Bone marrow (tissue), 2 donors: ENCODE measurements at regions not wholly inside any gene's neighbourhood (a gene's known extent, or its start where the extent isn't known, plus 50 kb on each side); places are given as distances from the start of the nearest gene placed in this dataset.

ENCODE experiments used
- DNase-seq, 2 donors: peaks; one replicate each; lab custom pipeline; 2025; lab: John Stamatoyannopoulos, UW

DNA sequence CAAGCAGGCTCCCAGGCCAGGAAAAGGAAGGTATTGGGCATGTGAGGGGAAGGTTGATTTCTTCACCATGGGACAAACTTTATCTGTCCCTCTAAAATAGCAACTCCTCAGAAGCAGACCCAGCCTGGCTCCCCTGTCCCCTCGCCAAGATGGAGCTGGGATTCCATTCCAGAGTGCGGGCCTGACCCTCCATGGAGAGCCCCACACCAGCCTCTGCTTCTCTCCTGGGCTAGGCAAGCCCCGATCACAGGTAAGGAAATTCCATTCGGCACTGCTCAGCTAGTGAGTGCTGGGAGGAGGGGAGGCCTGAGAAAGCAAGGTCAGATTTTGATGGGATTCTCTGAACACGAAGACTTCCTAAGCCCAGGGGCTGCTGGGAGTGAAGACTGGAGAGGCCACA lies 98.4 kb downstream of the EFNB1 start:
- DNase-seq = no peak

DNA sequence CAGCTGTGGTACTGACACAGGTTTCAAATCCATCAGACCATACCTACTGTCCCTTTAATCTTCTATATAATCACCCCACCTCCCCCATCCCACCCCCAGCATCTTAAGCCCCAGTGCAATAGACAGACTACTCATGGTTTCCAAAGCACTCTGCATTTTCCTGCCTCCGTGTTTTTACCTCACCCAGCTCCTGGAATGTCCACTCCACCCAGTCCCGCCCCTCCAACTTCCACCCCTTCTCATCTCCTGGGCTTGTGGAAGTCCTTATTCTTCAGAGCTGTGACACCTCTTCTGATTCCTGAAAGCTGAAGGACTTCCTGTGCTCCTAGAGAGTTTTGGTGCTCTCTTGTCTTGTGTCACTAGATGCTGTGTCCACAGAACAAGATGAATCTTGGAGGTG lies 94.3 kb downstream of the EFNB1 start:
- no peak for DNase-seq

- peak in 1 of 2 donors; percentile 79 for DNase-seq
These were observed 93.2 kb downstream of the EFNB1 start for GRCh38 chrX:68922013-68922412.

DNA sequence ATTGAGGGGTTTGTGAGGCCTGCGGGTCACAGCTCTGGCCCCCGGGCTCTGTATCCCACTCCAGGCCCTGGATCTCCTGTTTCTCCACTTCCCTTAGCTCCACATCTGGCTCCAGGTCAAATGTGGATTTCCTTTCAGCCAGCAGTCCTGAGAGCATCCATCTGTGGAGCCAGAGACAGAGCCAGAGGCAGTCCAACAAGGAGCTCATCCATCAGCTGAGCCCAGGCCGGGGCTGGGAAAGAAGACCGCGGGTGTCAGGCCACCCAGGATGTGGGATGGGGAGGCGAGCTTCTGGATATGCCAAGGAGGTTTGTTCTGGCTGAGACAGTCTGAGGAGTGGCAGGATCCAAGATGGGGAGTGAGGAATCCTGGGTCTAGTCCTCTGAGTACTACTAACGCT lies 91.7 kb downstream of the EFNB1 start:
- DNase-seq = no peak

DNA sequence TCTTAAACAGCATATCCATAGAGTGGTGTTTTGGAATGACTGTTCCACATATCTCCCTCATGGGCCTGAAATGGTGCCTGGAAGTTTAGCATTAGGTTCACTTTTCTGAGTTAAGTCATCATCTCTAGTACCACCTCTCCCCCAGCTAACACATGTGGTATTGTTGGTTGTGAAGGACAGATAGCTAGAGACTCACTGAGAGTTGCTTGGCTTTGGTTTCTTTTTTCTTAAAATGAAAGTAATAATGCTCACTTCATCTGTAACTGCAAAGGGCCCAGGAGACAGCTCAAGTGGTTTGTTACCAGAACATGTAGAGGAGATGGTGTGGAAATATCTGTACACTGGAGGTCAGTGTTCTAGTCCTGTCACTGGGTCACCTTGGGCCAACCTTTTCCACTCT lies 90.9 kb downstream of the EFNB1 start:
- DNase-seq = no peak

GRCh38 chrX:68918202-68918601 lies 89.4 kb downstream of the EFNB1 start:
- DNase-seq = no peak

GRCh38 chrX:68917799-68918198 lies 89.0 kb downstream of the EFNB1 start:
- DNase-seq = no peak

DNA sequence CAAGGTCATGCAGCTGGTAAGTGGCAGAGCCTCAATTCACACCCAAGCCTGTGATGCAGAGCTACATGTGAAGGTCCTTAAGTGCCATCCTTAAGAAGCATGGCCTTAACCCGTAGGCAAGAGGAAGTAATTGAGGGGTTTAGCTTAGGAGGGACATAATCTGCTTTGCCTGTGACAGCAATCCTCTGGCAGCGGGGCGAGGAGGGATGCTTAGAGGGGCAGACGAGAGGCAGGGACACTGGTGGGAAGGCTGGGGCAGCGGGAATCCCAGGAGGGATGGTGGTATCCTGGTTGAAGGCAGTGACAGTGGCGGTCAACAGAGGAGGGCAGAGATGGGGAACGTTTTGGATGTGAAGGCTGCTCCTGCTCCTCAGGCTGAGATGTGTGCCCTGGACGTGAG lies 88.1 kb downstream of the EFNB1 start:
- DNase-seq = no peak

GRCh38 chrX:68915778-68916177 lies 87.0 kb downstream of the EFNB1 start:
- DNase-seq = no peak

GRCh38 chrX:68914479-68914946 lies 85.7 kb downstream of the EFNB1 start:
- no peak for DNase-seq

DNA sequence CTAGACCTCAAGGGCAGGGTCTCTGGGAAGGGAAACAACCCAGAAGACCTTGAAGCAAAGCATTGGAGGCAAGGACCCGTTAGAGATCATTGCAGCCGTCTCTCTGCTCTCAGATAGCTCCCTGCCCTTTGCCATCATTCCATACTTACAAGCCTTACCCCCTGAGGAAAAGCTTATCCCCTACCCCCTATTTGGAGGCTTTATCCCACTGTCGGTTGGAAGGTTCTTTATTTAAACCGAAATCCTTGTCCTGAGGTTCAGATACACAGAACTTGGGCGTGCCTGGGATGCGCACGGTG lies 84.4 kb downstream of the EFNB1 start:
- DNase-seq = no peak

GRCh38 chrX:68912113-68912512 lies 83.3 kb downstream of the EFNB1 start:
- no peak for DNase-seq

DNA sequence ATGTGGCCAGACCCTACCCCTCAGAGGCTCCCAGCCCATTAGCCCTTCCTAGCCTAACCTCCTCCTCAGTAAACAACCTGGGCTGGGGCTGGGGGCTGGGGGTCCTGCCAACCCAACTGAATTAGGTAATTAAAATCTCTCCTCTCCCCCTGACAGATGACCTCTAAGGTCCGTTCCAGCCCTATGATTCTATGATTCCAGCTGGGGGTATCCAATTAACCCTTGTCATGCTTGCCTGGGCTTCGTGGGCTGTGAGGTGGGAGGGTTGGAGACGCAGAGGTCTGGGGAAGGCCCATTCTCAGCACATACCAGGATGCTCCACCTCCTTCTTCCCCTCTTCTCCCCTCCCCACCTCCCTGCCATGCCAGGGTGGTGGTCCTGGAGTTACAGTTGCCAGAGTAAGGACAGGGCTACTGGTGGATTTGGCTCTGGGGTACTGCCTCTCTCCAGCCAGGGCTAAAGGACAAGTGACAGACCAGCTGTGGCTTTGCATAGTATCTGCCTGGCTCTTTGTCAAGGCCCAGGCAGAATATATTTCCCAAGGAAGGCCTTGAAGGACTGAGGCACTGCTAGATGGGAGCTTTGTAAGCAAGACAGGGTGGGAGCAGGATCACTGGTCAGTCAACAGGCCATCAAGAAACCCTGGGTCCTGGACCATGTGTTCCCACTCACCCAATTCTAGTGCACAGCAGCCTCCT lies 82.1 kb downstream of the EFNB1 start:
- DNase-seq = no peak

DNA sequence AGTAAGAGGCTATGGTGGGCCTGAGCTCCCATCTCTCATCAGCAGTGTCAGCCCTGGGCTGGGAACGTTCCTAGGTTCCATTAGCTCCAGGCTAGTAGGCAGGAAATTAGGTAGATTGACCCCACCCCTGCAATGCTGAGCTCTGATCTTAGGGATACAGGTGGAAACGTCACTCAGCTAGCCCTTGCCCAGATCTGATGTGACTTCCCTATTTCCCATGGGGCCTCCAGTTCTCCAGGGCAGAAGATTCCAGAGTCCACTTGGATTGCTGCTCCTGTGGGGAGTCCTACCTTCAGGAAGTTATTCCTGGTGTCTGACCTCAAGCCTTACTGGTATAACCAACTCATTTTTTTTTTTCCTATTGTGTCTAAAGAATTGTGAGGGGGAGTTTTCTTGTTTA lies 81.1 kb downstream of the EFNB1 start:
- DNase-seq = no peak

DNA sequence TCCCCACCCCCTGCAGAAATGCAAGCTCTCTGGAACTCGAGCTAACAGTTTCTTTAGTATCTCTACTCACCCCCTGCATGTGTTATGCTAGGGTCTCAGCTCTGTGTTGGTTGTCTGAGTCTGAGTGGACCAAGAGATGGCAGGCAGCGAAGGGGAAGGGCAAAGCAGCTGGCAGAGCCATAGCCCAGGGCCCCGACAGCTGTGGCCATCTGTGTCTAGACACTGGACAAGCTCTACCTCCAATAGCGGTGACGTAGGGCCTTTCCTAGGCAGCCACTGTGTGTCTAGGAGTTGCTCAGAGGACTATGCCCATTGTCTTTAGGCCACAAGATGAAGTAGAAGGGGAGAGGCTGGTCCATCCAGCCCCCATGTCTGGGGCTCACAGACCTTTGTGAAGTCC lies 79.2 kb downstream of the EFNB1 start:
- DNase-seq = no peak

GRCh38 chrX:68902706-68903504 lies 74.1 kb downstream of the EFNB1 start:
- no peak for DNase-seq

DNA sequence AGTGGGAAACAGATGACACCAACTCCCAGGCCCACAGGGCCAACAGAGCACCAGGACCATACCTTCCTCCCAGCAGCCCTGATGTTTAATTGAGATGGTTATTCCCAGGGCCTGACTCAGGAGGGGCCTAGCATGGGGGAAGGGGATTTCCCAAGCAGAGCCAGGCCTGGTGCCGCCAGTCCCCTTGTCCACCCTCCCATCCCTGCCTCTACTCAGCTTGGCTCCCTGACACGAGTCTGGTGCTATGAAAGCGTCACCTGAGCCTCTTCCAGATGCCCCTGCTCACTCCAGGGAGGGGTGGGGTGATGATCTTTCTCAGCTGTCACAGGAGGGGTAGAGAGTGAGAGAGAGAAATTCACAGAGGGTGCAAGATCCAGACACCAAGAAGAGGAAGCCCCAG lies 72.7 kb downstream of the EFNB1 start:
- DNase-seq = no peak

- DNase-seq = no peak
These were observed 69.8 kb downstream of the EFNB1 start for GRCh38 chrX:68898598-68898997.

GRCh38 chrX:68897118-68897945 lies 68.5 kb downstream of the EFNB1 start:
- DNase-seq = no peak

GRCh38 chrX:68896581-68896980 lies 67.8 kb downstream of the EFNB1 start:
- DNase-seq = no peak

- DNase-seq = no peak
These were observed 67.0 kb downstream of the EFNB1 start for GRCh38 chrX:68895778-68896177.

- peak in 1 of 2 donors; percentile 50 for DNase-seq
These were observed 66.5 kb downstream of the EFNB1 start for GRCh38 chrX:68895341-68895755.
